ENCODE measurements at regions not wholly inside any gene's neighbourhood (a gene's known extent, or its start where the extent isn't known, plus 50 kb on each side); places are given as distances from the start of the nearest gene placed in this dataset.
A peak's percentile ranks its signal among the peaks of the same experiment; 100 is the strongest.
"Not testable (repeated sequence)": the region's sequence is repeated elsewhere in the genome, so short reads cannot be mapped to it uniquely, and the experiment has no call there.

DNA sequence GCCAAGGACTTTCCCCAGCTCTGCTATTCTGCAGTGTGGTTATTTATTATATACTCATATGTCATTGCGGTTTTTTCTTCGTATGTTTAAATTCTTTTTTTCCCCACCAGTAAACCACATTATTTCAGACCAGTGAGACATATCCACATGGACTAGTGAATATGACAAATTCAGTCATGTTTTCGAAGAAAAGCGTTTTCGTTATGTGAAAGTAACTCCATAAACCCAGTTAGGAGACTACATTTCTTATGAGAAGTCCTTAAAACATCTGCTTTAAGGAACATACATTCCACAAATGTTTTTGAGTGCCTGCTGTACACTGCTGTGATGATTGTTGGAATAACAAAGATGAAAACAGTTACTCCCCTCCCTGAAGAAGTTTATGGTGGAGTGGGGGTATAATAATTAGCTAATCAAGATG lies 591.8 kb upstream of the CLINT1 start:
- DNase-seq (ENCODE audit: low read depth in 2 of 2): no peak

- not testable (repeated sequence) for DNase-seq (ENCODE audit: low read depth in 2 of 2)
These were observed 587.8 kb upstream of the CLINT1 start for GRCh38 chr5:158446761-158447160.

- DNase-seq (ENCODE audit: low read depth in 2 of 2): not testable (repeated sequence)
These were observed 580.3 kb upstream of the CLINT1 start for GRCh38 chr5:158439204-158439603.

- no peak for DNase-seq (ENCODE audit: low read depth in 2 of 2)
These were observed 577.5 kb upstream of the CLINT1 start for GRCh38 chr5:158436271-158437065.

DNA sequence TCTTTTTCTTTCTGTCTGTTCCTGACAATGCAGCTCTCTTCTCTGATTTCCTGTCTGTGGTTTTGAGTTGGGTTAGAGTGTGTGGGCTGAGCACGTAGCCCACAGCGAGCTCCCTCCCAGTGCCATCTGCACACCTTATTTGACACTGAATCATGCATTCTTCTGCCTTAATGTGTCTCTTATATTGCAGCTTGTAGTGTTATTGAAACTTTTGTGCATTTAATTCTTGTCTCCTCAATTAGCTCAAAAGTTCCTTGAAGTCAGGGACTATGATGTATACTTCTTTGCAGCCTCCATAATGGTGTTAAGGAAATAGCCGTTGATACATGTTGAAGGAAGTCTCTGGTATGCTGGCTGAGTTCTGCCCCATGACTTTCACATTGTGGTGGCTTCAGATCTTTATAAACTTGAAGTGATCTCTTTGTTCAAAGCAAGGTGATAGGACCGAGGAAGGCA lies 576.2 kb upstream of the CLINT1 start:
- peak; percentile 8 to 12 for DNase-seq (ENCODE audit: low read depth in 2 of 2)

- DNase-seq (ENCODE audit: low read depth in 2 of 2): no peak
These were observed 575.8 kb upstream of the CLINT1 start for GRCh38 chr5:158434749-158435148.

DNA sequence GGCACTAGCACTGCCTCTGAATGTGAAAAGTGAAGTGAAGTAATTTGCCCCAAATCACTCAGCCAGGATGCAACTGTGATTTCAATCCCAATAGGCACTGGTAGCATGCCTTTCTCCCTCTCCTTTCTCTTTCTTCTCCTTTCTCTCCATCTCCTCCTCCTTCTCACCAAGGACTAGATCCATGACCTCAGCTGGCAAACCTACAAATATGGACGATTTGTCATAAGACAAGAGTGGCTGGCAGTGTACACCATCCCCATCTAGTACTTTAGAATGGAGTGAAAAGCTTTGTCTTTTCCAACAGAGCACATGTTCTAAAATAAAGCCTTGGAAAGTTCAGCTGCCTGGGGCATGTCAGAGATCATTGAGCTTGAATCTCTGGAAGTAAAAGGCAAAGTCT lies 574.7 kb upstream of the CLINT1 start:
- DNase-seq (ENCODE audit: low read depth in 2 of 2): no peak

DNA sequence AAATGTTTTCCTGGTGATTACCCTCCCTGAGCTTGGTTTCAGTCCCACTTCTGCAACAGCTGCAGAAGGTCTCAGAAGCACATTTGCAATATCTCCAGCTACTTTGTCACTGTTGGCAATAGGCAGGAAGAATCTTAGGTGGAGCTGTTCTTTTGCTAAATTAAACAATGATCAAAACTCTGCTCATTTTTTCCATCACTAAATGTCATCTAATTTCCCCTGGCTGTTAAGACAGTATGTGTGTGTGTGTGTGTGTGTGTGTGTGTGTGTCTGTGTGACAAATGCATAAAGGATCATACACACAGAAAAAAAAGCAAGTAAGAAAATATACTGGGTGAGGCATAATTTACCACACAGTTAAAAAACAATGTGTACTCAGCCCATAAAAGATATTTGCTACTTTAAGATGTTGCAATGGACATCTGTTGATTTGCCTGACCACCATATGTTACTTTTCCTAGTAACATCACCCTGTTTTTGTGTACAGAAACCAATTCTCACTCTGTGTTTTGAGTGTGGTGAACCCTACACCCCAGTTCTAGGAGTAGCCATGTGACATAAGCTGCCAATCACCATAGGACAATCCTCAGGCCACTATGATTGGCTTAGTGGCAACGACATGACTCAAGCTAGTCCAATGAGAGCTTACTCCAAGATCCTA lies 572.6 kb upstream of the CLINT1 start:
- no peak for DNase-seq (ENCODE audit: low read depth in 2 of 2)

DNA sequence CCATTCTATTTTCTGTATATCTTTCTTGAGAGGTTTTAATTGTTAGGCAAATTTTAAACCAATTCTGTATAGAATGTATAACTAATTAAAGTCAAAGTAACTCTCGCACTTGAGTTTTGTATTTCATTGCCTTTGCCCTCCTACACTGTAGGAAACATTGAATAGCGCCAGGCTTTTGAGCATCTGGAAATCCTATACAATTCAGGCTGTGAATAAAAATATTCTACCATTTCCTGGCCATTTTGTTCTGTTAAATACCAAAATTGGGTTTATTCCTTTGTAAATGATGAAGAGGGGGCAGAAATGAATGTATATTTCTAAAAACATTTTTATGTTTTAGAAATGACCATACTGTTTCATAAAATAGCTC lies 571.8 kb upstream of the CLINT1 start:
- DNase-seq (ENCODE audit: low read depth in 2 of 2): no peak

DNA sequence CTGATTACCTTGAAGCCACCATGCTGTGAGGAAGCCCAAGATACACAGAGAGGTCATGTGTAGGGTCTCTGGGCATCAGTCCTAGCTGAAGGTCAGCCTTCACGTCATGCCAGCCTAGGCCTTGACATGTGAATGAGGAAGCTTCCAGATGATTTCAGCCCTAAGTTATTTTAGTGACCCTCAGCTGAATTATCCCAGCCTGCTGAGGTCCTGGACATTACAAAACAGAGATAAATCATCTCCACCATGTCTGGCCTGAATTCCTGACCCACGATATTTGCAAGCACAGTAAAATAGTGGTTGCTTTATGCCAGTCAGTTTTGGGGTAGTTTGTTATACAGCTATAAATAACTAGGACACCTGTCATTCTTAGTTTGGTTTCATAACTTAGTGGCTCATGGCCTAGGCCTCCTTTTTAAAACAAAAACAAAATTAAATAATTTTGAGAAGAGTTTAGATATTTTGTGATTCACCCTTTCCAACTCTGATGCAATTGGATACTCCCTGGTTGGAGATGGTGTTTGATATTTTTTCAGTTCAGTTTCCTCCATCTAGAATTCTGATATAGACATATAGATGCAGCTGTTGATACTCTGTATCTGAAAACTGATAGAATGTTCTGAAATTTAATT lies 571.3 kb upstream of the CLINT1 start:
- no peak for DNase-seq (ENCODE audit: low read depth in 2 of 2)

DNA sequence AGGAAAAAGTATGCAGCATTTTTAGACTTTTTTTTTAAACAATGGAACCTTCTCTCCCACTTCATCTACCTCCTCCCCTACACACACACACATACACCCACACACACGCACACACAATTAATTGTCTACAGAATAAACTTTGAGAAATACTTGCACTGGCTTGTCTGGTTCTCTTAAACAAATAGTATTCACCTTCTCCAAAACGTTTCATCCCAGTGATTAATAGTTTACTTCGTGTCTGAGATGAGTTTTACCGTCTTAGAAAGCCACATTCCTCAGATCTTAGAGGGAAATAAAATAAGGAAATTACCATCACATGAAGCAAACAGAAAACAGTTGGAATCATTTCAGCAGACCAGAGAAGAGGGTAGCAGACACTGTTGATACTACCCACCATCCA lies 570.6 kb upstream of the CLINT1 start:
- DNase-seq (ENCODE audit: low read depth in 2 of 2): no peak

GRCh38 chr5:158423623-158424200 lies 564.8 kb upstream of the CLINT1 start:
- DNase-seq (ENCODE audit: low read depth in 2 of 2): no peak

GRCh38 chr5:158422653-158423515 lies 563.9 kb upstream of the CLINT1 start:
- no peak for DNase-seq (ENCODE audit: low read depth in 2 of 2)

- no peak for DNase-seq (ENCODE audit: low read depth in 2 of 2)
These were observed 562.4 kb upstream of the CLINT1 start for GRCh38 chr5:158421319-158421718.

DNA sequence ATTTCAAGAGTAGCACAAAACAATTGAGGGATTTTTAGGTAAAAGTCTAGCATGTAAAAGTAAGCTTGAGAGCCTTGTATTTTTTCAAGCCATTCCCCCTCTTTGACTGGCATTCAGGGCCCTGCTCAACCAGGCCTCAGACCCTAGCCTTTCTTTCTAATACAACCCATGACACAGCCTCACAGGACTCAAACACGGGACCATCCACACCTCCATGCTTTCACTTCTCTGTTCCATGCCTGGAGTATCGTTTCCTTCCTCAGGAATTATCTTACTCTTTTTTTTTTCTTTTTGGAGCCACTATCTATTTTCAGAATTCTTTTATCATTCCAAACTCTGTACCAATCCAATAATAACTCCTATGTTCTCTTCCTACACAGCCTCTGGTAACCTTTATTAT lies 560.2 kb upstream of the CLINT1 start:
- no peak for DNase-seq (ENCODE audit: low read depth in 2 of 2)

DNA sequence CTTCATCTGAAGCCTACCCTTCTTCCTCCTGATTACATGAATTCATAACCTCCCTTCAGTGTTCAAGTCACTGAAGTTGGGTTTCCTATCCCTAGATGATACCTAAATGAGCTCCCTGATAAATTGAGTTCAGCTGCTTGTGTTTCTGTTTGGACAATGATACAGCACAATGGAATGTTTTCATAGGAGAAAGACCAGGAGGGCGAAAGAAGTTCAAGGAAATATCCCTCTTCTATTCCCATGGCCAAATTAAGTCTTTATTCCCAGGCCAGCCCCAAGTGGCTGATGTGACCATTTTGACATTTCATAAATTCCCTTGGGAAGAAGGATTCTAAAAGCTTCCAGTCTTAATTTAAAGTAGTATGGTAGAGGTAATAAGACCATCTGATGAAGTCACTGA lies 555.8 kb upstream of the CLINT1 start:
- DNase-seq (ENCODE audit: low read depth in 2 of 2): no peak

GRCh38 chr5:158414333-158414762 lies 555.4 kb upstream of the CLINT1 start:
- DNase-seq (ENCODE audit: low read depth in 2 of 2): no peak

- no peak for DNase-seq (ENCODE audit: low read depth in 2 of 2)
These were observed 554.3 kb upstream of the CLINT1 start for GRCh38 chr5:158413122-158413680.

DNA sequence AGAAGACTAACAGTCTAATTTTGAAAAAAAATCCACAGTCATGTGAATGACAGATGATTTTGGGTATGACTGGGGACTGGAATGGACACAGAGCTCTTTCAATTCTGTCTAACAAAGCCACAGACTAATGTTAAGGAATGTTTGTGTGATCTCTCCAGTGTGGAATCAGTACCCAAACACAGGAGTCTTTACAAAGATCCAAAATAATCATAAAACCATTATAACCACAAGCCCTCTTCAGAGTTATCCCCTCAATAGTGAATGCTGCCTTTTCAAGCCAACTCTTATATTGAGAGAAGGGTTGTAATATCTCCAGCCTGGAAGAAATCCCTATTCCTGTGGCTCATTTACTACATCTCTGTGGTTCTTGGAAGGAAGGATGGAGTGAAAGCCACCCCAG lies 552.0 kb upstream of the CLINT1 start:
- no peak for DNase-seq (ENCODE audit: low read depth in 2 of 2)

GRCh38 chr5:158409507-158409906 lies 550.6 kb upstream of the CLINT1 start:
- no peak for DNase-seq (ENCODE audit: low read depth in 2 of 2)

DNA sequence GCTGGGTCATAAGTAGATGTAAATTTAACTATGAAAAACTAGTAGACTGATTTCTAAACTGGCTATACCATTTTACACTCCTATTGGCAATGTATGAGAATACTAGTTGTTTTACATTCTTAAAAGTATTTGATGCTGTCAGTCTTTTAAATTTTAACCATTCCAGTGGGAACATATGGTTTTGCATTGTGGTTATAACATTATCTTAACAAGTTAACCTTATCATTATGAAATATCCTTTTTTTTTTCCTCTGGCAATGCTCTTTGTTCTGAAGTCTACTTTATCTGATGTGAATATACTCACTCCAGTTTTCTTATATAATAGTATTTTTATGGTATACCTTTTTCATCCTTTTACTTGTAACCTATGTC lies 548.9 kb upstream of the CLINT1 start:
- DNase-seq (ENCODE audit: low read depth in 2 of 2): no peak

Data from stimulated activated CD8-positive, alpha-beta memory T cell treated with anti-CD3 and anti-CD28 coated beads, Interleukin-7, amount 100 ng/mL, for 4 hours (primary cell).